NCI-H524 treated with DMSO at 0.1 percent for 48 hours (cell line): ENCODE measurements at regions not wholly inside any gene's neighbourhood (a gene's known extent, or its start where the extent isn't known, plus 50 kb on each side); places are given as distances from the start of the nearest gene placed in this dataset.
A peak's percentile ranks its signal among the peaks of the same experiment; 100 is the strongest.

Experiments used
- DNase-seq: peaks from one replicate; lab custom pipeline; 2025; lab: John Stamatoyannopoulos, UW

- no peak for DNase-seq
Measured at GRCh38 chr1:99163671-99164070, 100.6 kb upstream of the PLPPR4 start.

DNA sequence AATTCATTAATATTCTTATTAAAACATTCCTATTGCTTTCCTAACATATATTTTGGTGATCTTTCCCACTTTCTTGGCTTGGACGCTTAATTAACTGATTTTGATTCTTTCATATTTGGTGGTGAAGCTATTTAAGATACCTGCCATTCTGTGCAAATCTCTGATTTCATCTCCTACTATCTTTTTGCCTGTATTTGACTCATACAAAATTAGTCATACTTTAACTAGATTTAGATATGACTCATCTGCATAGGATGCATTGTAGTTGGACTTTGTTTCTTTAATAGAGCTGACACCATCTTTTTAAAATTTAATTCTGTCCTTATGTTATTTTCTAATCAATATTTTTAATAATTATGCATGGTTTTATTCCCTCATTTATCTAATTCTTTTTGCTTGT, 93.8 kb upstream of the PLPPR4 start:
- DNase-seq, result no peak

- DNase-seq, result no peak
Measured at GRCh38 chr1:99171184-99171813, 93.0 kb upstream of the PLPPR4 start.

DNA sequence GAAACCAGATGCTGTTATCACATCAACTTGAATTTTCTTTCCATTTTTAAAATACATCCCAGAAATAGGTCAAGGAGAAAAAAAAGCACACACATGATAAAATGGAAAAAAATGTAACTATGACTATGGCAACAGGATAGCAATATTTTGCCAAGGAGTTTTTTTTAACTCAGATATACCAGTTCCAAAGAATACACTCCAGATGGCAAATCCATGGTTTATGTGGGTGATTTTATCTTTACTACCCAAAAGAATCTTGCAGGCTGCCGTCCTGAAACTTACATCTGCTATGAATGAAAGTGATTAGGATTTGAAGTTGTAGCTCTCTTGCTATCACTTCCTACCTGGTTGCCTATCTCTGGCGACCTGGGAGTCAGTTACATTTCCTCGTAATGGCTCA, 91.0 kb upstream of the PLPPR4 start:
- DNase-seq, result no peak

DNA sequence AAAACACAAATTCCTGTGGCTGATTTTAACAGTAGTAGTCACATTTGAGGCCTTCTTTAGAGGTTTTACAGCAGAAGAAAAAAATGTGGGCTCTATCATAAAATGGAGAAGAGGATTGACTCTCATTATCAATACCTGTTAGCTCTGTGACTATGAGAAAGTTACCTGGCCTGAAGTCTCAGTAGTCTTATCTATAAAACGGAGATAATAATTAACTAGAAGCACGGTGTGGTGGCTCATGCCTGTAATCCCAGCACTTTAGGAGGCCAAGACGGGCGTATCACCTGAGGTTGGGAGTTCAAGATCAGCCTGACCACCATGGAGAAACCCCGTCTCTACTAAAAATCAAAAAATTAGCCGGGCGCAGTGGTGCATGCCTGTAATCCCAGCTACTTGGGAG, 90.4 kb upstream of the PLPPR4 start:
- no peak for DNase-seq

GRCh38 chr1:99176753-99177152, 87.5 kb upstream of the PLPPR4 start:
- peak; percentile 5 for DNase-seq

DNA sequence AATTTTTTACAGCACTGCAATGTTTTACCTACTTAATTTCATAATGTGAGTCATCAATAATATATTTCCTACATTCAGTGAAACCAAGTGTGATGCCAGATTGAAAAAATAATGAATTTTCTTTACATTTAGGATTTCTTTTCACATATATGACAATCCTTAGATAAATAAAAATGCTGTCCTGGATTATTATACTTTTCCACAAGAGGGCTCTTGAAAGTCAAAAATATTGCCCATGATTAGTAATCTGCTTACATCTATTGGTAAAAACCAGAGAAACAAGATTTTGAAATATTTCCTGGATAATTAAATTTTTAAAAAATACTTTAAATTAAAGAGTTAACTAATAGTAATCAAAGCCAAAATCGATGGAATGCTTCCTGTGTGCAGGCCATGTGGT, 86.8 kb upstream of the PLPPR4 start:
- DNase-seq, result no peak

GRCh38 chr1:99180343-99180808, 83.9 kb upstream of the PLPPR4 start:
- DNase-seq, result peak; percentile 78

DNA sequence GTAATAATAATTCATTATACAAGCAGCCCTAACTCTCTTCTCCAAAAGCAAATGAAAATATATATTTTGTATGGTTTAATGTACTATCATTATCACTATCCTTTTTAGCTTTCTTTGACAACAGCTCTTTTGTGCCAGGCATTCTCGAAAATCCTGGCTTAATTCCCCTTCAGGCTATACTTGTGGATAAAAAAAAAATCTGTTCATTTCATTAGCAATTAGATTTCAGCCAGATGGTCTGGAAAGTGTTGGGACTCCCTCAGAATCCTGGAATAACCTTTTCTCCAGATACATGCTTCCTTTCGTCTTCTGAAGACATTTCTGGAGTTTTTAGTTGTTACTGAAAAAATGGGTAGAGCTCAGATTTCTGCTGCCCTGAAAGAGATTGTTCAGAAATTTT, 83.4 kb upstream of the PLPPR4 start:
- peak; percentile 70 for DNase-seq

DNA sequence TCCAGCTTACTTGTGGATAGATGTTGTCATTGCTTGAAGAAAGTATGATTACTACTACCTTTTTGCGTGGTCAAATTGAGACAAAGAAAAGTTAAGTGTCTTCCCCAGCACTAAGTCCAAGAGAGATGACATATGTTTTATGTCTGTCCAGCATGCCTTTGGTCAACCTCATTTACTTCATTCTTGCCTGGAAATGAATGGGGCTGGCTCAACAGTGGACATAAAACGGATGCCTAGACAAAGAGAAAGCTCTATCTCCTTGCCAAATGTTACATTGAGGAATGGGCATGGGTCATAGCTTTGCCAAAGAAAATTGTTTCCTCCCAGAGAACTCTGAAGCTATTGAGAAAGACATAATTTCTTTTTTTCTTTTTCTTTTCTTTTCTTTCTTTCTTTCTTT, 82.4 kb upstream of the PLPPR4 start:
- no peak for DNase-seq

DNA sequence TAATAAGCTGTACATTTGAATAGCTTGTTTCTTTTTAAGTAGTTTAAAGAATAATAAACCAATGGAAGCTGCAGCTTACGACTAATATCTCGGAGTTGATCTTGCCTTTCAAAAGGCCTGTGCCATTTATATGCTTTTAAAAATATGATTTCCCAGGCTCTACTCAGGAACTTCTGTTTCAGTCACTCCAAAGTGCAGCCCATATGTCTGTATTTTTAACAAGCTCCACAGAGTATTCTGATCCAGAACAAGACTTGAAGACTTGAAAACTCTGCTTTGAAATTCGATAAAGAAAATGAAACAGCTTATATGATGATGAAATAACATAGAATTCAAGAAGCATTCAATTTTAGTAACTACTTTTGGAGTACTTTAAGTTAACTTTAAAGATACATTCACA, 79.1 kb upstream of the PLPPR4 start:
- no peak for DNase-seq

DNA sequence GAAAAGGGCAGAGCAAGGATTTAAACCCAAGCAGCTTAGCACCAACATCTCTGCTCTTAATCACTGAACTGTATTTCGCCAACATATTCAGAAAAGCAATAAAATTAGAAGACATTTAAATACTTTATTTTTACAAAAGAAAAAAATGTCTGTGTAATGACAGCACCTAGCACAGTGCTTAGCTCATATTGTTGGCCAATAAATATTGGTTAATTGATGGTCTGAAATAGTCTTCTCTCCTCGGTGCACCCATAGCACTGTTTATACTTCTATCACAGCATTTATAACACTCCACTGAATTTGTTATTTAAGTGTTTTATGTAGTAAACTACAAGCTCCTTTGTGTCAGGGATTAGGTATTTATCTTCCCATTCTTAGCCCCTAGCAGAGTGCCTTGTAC, 70.9 kb upstream of the PLPPR4 start:
- no peak for DNase-seq

GRCh38 chr1:99198393-99198792, 65.9 kb upstream of the PLPPR4 start:
- DNase-seq, result no peak

DNA sequence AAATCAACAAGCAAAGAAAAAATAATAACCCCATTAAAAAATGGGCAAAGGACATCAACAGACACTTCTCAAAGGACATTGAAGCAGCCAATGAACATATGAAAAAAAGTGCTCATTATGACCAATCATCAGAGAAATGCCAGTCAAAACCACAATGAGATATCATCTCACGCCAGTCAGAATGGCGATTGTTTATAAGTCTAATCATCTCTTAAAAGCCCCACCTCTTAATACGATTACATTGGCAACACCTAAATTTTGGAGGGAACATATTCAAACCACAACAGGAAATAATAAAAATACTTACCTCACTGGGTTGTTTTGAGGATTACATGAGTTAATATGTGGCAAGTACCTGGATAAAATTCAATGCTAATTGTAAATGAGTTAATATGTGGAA, 57.1 kb upstream of the PLPPR4 start:
- no peak for DNase-seq
